Naive B cell (primary cell): ENCODE measurements at regions not wholly inside any gene's neighbourhood (a gene's known extent, or its start where the extent isn't known, plus 50 kb on each side); places are given as distances from the start of the nearest gene placed in this dataset.
A peak's percentile ranks its signal among the peaks of the same experiment; 100 is the strongest.

Experiments
- ATAC-seq, 2 donors: fragments of 150-1000 bp; cut with Tn5 transposase; 2 replicates each; pipeline ENCODE4 v1.10.0; 2021; ENCODE audit warnings: low read depth in 2 of 2, mild to moderate bottlenecking in 2 of 2, moderate library complexity in 2 of 2
- DNase-seq: peaks from one replicate; pipeline ENCODE4 v3.0.0; 2022
- H3K27ac Mint-ChIP-seq, 6 donors: one replicate each; pipeline ENCODE4 v1.8.0; 2020 to 2022; ENCODE audit warnings: mild to moderate bottlenecking in 6 of 6, mixed read lengths in 6 of 6, moderate library complexity in 5 of 6, inconsistent platforms in 2 of 6
- H3K27me3 Mint-ChIP-seq, 3 donors: one replicate each; pipeline ENCODE4 v1.8.0; 2021 to 2022; ENCODE audit warnings: mixed read lengths in 3 of 3, mild to moderate bottlenecking in 1 of 3
- H3K36me3 Mint-ChIP-seq, 2 donors: one replicate each; pipeline ENCODE4 v1.8.0; 2020 to 2022; ENCODE audit warnings: mixed read lengths in 2 of 2, inconsistent platforms in 1 of 2, mild to moderate bottlenecking in 1 of 2
- H3K4me1 Mint-ChIP-seq, 3 donors: one replicate each; pipeline ENCODE4 v1.8.0; 2020 to 2022; ENCODE audit warnings: mixed read lengths in 3 of 3, inconsistent platforms in 1 of 3, mild to moderate bottlenecking in 1 of 3, moderate library complexity in 1 of 3
- H3K4me3 Mint-ChIP-seq, 8 donors: one replicate each; pipeline ENCODE4 v1.8.0; 2020 to 2022; ENCODE audit warnings: mild to moderate bottlenecking in 8 of 8, mixed read lengths in 8 of 8, moderate library complexity in 8 of 8, inconsistent platforms in 2 of 8
- H3K9me3 Mint-ChIP-seq, 7 donors: one replicate each; pipeline ENCODE4 v1.8.0; 2020 to 2022; ENCODE audit warnings: mixed read lengths in 7 of 7, mild to moderate bottlenecking in 5 of 7, inconsistent platforms in 2 of 7, moderate library complexity in 1 of 7

- DNase-seq (no peak), ATAC-seq (no peak)
- no peak overlapping the region for H3K4me3 Mint-ChIP-seq
- no peaks in the 10 kb centered on the region for H3K27me3 Mint-ChIP-seq
- H3K27ac Mint-ChIP-seq, result peak overlapping the region in 1 of 6 donors; percentile 68
- H3K9me3 Mint-ChIP-seq, result no peaks in the 10 kb centered on the region
- no peaks in the 10 kb centered on the region for H3K36me3 Mint-ChIP-seq
- H3K4me1 Mint-ChIP-seq, result peaks cover 4 to 9% (median 7%) of the 10 kb centered on the region in 3 donors
These were observed 106.2 kb downstream of the SAMD9 start for GRCh38 chr7:93011351-93012294.

- ATAC-seq (no peak), DNase-seq (no peak)
- H3K9me3 Mint-ChIP-seq, result no peaks in the 10 kb centered on the region
- no peaks in the 10 kb centered on the region for H3K36me3 Mint-ChIP-seq
- no peaks in the 10 kb centered on the region for H3K27me3 Mint-ChIP-seq
- H3K4me1 Mint-ChIP-seq, result no peaks in the 10 kb centered on the region
- no peak overlapping the region for H3K4me3 Mint-ChIP-seq
- no peak overlapping the region for H3K27ac Mint-ChIP-seq
These were observed 108.9 kb downstream of the SAMD9 start for GRCh38 chr7:93008833-93009232.

DNA sequence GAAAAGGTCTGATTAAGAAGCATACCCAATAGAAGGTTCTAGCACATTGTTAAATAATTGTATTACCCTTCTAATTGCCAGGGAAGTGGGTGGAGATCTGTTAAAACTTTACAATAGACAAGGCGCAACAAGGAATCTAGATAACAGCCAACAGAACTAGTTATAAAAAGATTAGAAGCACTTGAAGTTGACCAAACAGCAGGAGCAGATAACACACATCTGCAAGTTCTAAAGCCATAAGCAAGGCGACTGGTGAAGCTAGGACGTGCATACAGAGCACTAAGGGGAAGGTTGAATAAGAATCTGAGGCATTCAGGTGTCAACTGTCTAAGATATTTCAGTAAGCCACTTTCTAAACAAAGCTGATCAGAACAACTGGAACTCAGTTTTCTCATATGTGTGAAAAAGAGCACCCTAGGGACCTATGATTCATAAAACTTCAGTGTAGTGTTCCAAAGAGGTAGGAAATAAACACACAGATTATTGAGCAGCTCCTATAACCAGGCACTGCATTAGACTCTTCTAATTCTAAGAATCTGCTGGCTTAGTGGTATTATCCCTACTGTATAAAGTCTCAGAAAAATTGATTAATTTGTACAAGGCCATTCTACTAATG lies 111.2 kb downstream of the SAMD9 start:
- no peaks in the 10 kb centered on the region for H3K9me3 Mint-ChIP-seq
- H3K4me3 Mint-ChIP-seq, result no peak overlapping the region
- no peaks in the 10 kb centered on the region for H3K27me3 Mint-ChIP-seq
- no peak for ATAC-seq
- no peak overlapping the region for H3K27ac Mint-ChIP-seq
- no peaks in the 10 kb centered on the region for H3K4me1 Mint-ChIP-seq
- DNase-seq, result no peak
- H3K36me3 Mint-ChIP-seq, result no peaks in the 10 kb centered on the region

GRCh38 chr7:93004906-93005305 lies 112.9 kb downstream of the SAMD9 start:
- Mint-ChIP-seq H3K4me3 (no peak overlapping the region), H3K9me3 (no peaks in the 10 kb centered on the region), H3K27ac (no peak overlapping the region), H3K36me3 (no peaks in the 10 kb centered on the region), H3K27me3 (no peaks in the 10 kb centered on the region), H3K4me1 (no peaks in the 10 kb centered on the region)
- no peak for DNase-seq
- ATAC-seq, result no peak

- peaks cover 0 to 12% (median 6%) of the 10 kb centered on the region in 3 donors for H3K27me3 Mint-ChIP-seq
- DNase-seq (no peak), ATAC-seq (no peak)
- H3K4me3 Mint-ChIP-seq, result no peak overlapping the region
- H3K27ac Mint-ChIP-seq, result no peak overlapping the region
- no peaks in the 10 kb centered on the region for H3K4me1 Mint-ChIP-seq
- no peaks in the 10 kb centered on the region for H3K36me3 Mint-ChIP-seq
- H3K9me3 Mint-ChIP-seq, result no peaks in the 10 kb centered on the region
These were observed 120.1 kb downstream of the SAMD9 start for GRCh38 chr7:92997719-92998118.

- Mint-ChIP-seq H3K4me1 (no peaks in the 10 kb centered on the region), H3K36me3 (no peaks in the 10 kb centered on the region), H3K9me3 (no peaks in the 10 kb centered on the region), H3K27me3 (peaks cover 0 to 12% (median 6%) of the 10 kb centered on the region in 3 donors), H3K27ac (no peak overlapping the region), H3K4me3 (no peak overlapping the region)
- no peak for DNase-seq
- ATAC-seq, result no peak
These were observed 120.6 kb downstream of the SAMD9 start for GRCh38 chr7:92997152-92997551.

GRCh38 chr7:92994901-92995300 lies 122.9 kb downstream of the SAMD9 start:
- ATAC-seq (no peak), DNase-seq (no peak)
- no peaks in the 10 kb centered on the region for H3K36me3 Mint-ChIP-seq
- peaks cover 0 to 12% (median 6%) of the 10 kb centered on the region in 3 donors for H3K27me3 Mint-ChIP-seq
- no peaks in the 10 kb centered on the region for H3K9me3 Mint-ChIP-seq
- no peak overlapping the region for H3K27ac Mint-ChIP-seq
- H3K4me3 Mint-ChIP-seq, result no peak overlapping the region
- H3K4me1 Mint-ChIP-seq, result no peaks in the 10 kb centered on the region

DNA sequence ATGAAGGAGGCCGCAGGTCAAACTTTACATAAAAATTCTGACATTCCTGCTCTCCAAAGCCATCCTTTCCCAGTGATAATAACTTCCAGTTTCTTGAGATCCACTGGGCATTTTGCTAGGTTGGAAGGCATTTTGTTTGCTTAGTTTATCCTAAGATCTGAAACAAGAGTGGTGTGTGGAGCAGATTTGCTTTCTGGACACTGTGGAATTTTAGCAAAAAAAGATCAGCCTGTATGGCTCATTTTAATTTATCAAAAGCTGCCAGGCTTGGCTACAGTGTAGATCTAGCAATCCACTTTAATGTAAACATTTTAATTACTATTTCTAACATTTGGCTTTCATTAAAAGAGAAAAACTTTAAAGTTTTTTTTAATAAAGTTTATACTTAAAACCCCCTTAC lies 124.8 kb downstream of the SAMD9 start:
- Mint-ChIP-seq H3K4me3 (no peak overlapping the region), H3K27ac (no peak overlapping the region), H3K9me3 (no peaks in the 10 kb centered on the region), H3K27me3 (peaks cover 0 to under 1% (median 0%) of the 10 kb centered on the region in 3 donors), H3K4me1 (no peaks in the 10 kb centered on the region), H3K36me3 (no peaks in the 10 kb centered on the region)
- DNase-seq, result no peak
- no peak for ATAC-seq

DNA sequence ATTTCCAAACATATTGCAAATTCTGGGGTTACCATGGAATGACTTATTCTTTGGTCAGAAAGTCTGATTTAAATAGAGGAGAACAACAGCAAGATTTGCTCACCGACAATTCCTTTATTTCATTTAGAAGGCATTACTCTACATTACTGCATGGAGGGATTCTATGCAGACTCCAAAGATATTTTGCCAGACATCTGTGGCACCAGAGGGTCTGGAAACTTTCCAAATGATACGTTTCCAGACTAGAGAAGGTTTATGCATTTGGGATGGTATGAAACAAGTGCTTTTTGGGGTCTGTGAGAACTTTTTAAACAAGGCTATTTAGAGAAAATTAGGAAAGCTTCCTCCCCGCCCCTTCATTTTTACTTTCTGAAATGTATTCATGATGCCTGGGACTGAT lies 125.3 kb downstream of the SAMD9 start:
- H3K27me3 Mint-ChIP-seq, result peaks cover 0 to under 1% (median 0%) of the 10 kb centered on the region in 3 donors
- H3K36me3 Mint-ChIP-seq, result no peaks in the 10 kb centered on the region
- H3K4me3 Mint-ChIP-seq, result no peak overlapping the region
- no peak overlapping the region for H3K27ac Mint-ChIP-seq
- ATAC-seq (no peak), DNase-seq (no peak)
- no peaks in the 10 kb centered on the region for H3K4me1 Mint-ChIP-seq
- H3K9me3 Mint-ChIP-seq, result no peaks in the 10 kb centered on the region

DNA sequence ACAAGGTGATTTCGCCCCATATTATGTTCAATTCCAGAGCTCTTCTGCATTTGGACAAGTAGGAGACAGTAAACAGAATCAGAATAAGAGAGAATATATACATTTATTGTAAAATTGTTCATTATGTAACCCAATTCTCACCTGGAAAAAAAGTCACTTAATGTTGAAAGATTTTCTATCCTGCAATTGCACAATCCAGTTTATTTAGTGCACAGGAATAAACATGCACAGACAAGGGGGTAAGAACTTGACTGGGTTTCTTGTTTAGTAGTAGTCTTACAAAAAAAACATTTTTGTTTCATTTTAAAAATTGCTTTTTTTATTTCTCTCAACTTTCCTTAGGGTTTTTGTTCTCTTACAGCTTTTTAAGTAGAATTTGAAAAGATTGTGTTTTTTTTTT lies 126.6 kb downstream of the SAMD9 start:
- Mint-ChIP-seq H3K36me3 (no peaks in the 10 kb centered on the region), H3K27me3 (peaks cover 0 to 5% (median 0%) of the 10 kb centered on the region in 3 donors), H3K4me3 (no peak overlapping the region)

GRCh38 chr7:92988941-92989545 lies 128.7 kb downstream of the SAMD9 start:
- Mint-ChIP-seq H3K27me3 (peaks cover 0 to 5% (median 0%) of the 10 kb centered on the region in 3 donors), H3K4me3 (no peak overlapping the region), H3K9me3 (no peaks in the 10 kb centered on the region), H3K27ac (no peak overlapping the region), H3K36me3 (no peaks in the 10 kb centered on the region), H3K4me1 (no peaks in the 10 kb centered on the region)
- ATAC-seq, result no peak
- no peak for DNase-seq

More for the DNA sequence above, 126.6 kb downstream of the SAMD9 start:
- Mint-ChIP-seq H3K9me3 (no peaks in the 10 kb centered on the region), H3K4me1 (no peaks in the 10 kb centered on the region), H3K27ac (no peak overlapping the region)
- DNase-seq (no peak), ATAC-seq (no peak)

DNA sequence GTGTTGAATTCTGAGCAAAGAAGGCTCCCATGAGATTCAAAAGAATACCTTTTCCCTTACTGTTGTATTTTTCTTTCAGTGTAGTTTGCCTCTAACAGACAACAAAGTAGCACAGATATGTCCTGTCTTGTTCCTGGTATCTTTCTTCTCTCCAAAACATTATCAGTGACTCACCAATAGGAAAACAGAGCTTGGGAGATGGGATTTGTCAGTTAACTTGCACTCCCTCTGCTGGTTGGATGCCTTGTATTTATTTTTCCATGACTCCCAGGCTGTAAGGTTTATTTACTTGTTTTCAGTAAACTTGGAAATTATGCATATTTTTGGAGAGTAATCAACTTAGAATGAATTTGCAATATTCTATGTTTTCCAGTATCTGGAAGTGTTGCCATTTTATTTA lies 129.7 kb downstream of the SAMD9 start:
- Mint-ChIP-seq H3K36me3 (no peaks in the 10 kb centered on the region), H3K27me3 (peaks cover 0 to 5% (median 0%) of the 10 kb centered on the region in 3 donors), H3K4me1 (no peaks in the 10 kb centered on the region), H3K27ac (no peak overlapping the region), H3K4me3 (no peak overlapping the region), H3K9me3 (peaks cover 0 to 2% (median 0%) of the 10 kb centered on the region in 7 donors)
- DNase-seq (no peak), ATAC-seq (no peak)

- no peak for DNase-seq
- H3K27ac Mint-ChIP-seq, result no peak overlapping the region
- no peaks in the 10 kb centered on the region for H3K36me3 Mint-ChIP-seq
- no peak overlapping the region for H3K4me3 Mint-ChIP-seq
- no peaks in the 10 kb centered on the region for H3K4me1 Mint-ChIP-seq
- ATAC-seq, result no peak
- H3K27me3 Mint-ChIP-seq, result peaks cover 0 to 5% (median 0%) of the 10 kb centered on the region in 3 donors
- peaks cover 0 to 2% (median 0%) of the 10 kb centered on the region in 7 donors for H3K9me3 Mint-ChIP-seq
These were observed 130.2 kb downstream of the SAMD9 start for GRCh38 chr7:92987538-92987937.

- H3K4me3 Mint-ChIP-seq, result no peak overlapping the region
- ATAC-seq (no peak), DNase-seq (no peak)
- peaks cover 0 to 5% (median 0%) of the 10 kb centered on the region in 3 donors for H3K27me3 Mint-ChIP-seq
- no peaks in the 10 kb centered on the region for H3K4me1 Mint-ChIP-seq
- H3K36me3 Mint-ChIP-seq, result no peaks in the 10 kb centered on the region
- H3K9me3 Mint-ChIP-seq, result peaks cover 0 to 2% (median 0%) of the 10 kb centered on the region in 7 donors
- no peak overlapping the region for H3K27ac Mint-ChIP-seq
These were observed 130.7 kb downstream of the SAMD9 start for GRCh38 chr7:92987095-92987494.
